ENCODE measurements at regions not wholly inside any gene's neighbourhood (a gene's known extent, or its start where the extent isn't known, plus 50 kb on each side); places are given as distances from the start of the nearest gene placed in this dataset.
"Not testable (repeated sequence)": the region's sequence is repeated elsewhere in the genome, so short reads cannot be mapped to it uniquely, and the experiment has no call there.

DNA sequence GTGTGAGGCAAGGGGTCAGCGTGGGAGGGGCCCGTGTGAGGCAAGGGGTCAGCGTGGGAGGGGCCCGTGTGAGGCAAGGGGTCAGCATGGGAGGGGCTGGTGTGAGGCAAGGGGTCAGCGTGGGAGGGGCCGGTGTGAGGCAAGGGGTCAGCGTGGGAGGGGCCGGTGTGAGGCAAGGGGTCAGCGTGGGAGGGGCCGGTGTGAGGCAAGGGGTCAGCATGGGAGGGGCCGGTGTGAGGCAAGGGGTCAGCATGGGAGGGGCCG, 119.2 kb downstream of the SEPTIN14 start:
- H3K9me3 ChIP-seq; H3K36me3 ChIP-seq; H3K27ac ChIP-seq; H3K4me3 ChIP-seq; DNase-seq; H3K4me1 ChIP-seq; intact Hi-C loops (cut with DNase I; ENCODE audit: low total_unique reads); H3K27me3 ChIP-seq (replicated peaks in 1 of 7): not testable (repeated sequence)
- 86 to 97% (median 93%) methylated on average over 8 to 12 of the region's 12 CpGs for WGBS, 5 donors

DNA sequence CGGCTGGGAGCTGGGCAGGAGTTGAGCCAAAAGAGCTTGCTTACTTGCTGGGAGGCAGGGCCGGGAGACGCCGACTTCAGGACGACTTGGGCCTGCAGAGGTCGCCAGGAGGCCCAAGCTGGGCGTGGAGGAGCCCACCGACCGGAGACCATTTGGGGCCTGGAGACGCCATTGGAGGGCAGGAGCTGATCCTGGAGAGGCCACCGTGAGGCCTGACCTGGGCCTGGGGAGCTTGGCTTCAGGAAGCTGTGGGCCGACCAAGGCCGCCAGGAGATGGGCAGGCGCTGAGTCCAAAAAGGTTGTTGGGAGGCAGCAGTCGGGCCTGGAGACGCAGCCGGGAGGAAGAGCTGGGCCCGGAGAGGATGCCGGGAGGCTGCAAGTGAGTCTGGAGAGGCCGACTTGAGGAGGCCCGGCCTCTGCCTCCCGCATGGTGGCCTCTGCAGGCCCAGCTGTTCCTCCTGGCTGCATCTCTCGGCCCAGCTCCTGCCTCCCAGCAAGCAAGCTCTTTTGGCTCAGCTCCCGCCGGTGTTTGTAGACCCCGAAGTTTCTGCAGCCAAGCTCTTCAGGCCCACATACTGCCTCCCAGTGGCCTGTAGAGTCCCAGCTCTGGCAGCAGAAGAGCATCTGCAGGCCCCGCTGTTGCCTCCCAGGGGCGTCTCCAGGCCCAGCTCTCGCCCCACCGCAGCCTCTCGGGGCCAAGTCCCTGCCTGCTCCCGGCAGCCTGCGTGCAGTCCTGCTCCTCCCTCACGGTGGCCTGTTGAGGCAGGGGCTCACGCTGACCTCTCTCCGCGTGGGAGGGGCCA, 119.7 kb downstream of the SEPTIN14 start:
- DNase-seq; H3K4me1 ChIP-seq; H3K27me3 ChIP-seq (replicated peaks in 1 of 7); intact Hi-C loops (cut with DNase I; ENCODE audit: low total_unique reads); H3K27ac ChIP-seq; H3K9me3 ChIP-seq; H3K4me3 ChIP-seq; H3K36me3 ChIP-seq: not testable (repeated sequence)
- 92 to 97% (median 93%) methylated on average over 20 to 37 of the region's 37 CpGs for WGBS, 5 donors

DNA sequence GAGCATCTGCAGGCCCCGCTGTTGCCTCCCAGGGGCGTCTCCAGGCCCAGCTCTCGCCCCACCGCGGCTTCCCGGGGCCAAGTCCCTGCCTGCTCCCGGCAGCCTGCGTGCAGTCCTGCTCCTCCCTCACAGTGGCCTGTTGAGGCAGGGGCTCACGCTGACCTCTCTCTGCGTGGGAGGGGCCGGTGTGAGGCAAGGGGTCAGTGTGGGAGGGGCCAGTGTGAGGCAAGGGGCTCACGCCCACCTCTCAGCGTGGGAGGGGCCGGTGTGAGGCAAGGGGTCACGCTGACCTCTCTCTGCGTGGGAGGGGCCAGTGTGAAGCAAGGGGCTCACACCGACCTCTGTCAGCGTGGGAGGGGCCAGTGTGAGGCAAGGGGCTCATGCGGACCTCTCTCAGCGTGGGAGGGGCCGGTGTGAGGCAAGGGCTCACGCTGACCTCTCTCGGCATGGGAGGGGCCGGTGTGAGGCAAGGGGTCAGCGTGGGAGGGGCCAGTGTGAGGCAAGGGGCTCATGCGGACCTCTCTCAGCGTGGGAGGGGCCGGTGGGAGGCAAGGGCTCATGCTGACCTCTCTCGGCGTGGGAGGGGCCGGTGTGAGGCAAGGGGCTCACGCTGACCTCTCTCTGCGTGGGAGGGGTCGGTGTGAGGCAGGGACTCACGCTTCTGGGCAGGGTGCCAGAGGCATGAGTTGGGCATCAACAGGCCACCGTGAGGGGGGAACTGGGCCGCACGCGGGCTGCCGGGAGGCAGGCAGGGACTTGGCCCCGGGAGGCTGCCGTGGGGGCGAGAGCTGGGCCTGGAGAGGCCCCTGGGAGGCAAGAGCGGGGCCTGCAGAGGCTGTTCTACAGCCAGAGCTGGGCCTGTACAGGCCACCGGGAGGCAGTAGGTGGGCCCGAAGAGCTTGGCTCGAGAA, 120.6 kb downstream of the SEPTIN14 start:
- H3K27me3 ChIP-seq (replicated peaks in 1 of 7); H3K4me1 ChIP-seq; DNase-seq; H3K27ac ChIP-seq; H3K4me3 ChIP-seq; H3K9me3 ChIP-seq; intact Hi-C loops (cut with DNase I; ENCODE audit: low total_unique reads); H3K36me3 ChIP-seq: not testable (repeated sequence)
- 91 to 95% (median 93%) methylated on average over 42 to 47 of the region's 47 CpGs for WGBS, 5 donors

DNA sequence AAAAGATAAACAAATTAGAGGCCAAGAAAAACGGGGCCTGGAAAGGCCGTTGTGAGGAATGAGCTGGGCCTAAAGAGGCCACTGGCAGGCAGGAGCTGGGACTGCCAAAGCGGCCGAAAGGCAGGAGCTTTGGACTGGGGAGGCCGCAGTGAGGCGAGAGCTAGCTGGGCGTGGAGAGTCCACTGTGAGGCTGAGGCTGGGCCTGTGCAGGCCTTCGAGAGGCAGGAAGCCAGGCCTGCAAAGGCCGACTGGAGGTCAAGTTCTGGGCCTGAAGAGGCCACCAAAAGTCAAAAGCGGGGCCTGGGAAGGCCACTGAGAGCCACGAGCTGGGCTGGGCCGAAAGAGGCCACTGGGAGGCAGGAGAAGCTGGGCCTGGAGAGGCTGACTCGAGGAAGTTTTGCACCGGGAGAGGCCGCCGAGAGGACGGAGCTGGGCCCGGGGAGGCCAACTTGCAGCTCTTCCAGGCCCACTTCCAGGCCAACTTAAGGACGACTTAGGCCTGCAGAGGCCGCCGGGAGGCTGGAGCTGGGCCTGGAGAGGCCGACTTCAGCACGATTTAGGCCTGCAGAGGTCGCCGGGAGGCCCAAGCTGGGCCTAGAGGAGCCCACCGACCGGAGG, 121.8 kb downstream of the SEPTIN14 start:
- H3K4me3 ChIP-seq; intact Hi-C loops (cut with DNase I; ENCODE audit: low total_unique reads); H3K9me3 ChIP-seq; DNase-seq; H3K27ac ChIP-seq; H3K36me3 ChIP-seq; H3K27me3 ChIP-seq (replicated peaks in 1 of 7); H3K4me1 ChIP-seq: not testable (repeated sequence)
- WGBS, 5 donors: 85 to 91% (median 88%) methylated on average over 24 to 27 of the region's 27 CpGs

DNA sequence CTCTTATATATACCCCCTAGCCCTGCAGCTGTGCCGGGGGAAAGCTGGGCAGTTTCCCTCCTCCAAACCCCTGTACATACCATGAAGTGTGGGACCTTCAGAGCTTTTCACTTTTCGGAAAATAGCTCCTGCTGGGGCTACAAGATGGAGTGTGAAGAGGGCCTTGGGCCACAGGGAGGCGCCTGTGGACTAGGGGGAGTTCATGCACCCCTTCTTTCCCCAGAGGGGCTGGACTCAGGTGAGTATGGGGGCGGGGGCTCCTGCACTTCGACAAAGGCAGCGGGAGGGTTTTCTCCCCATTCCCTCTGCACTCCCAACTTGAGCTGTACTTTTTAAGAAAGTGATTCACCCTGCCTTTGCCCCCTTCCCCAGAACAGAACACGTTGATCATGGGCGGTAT, 122.5 kb downstream of the SEPTIN14 start:
- DNase-seq; H3K4me3 ChIP-seq; intact Hi-C loops (cut with DNase I; ENCODE audit: low total_unique reads); H3K4me1 ChIP-seq; H3K27ac ChIP-seq; H3K9me3 ChIP-seq; H3K36me3 ChIP-seq; H3K27me3 ChIP-seq (replicated peaks in 1 of 7): not testable (repeated sequence)
- WGBS, 5 donors: 81 to 92% (median 85%) methylated on average over 5 to 8 of the region's 8 CpGs

DNA sequence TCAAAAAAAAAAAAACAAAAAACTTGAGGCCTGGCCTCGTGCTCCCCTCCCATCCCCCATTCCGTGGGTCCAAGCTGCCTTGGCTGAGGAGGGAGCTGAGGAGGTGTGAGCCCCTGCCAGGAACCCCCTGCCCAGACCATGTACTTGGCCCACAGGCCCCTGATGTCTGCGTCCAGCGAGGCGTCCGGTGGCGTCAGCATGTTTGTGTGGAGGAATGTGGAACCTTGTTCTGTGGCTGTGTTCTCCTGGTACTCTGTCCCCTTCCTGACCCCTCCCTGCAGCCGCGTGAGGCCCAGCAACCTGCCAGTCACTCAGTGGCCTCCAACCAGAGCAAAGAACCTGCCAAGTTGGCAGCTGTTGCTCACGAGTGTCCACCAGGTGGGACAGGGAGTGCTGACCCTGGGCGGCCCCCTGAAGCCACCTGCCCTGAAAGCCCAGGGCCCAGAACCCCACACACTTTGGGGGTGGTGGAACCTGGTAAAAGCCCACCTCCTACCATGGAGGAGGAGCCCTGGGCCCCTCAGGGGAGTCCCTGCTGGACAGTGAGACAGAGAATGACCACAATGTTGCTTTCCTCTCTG, 125.8 kb downstream of the SEPTIN14 start:
- DNase-seq; H3K4me1 ChIP-seq; H3K36me3 ChIP-seq; H3K9me3 ChIP-seq; intact Hi-C loops (cut with DNase I; ENCODE audit: low total_unique reads); H3K27ac ChIP-seq; H3K27me3 ChIP-seq (replicated peaks in 1 of 7); H3K4me3 ChIP-seq: not testable (repeated sequence)
- 79 to 92% (median 81%) methylated on average over 7 to 11 of the region's 11 CpGs for WGBS, 5 donors
